ENCODE measurements at regions not wholly inside any gene's neighbourhood (a gene's known extent, or its start where the extent isn't known, plus 50 kb on each side); places are given as distances from the start of the nearest gene placed in this dataset.

GRCh38 chr1:192488058-192488457 lies 87.5 kb upstream of the RGS1 start:
- TF ChIP-seq CTCF (conservative IDR thresholded peaks at IDR 0.05 in 1 of 2, IDR thresholded peaks at IDR 0.05 in 1 of 2; ENCODE audit: extremely low read depth in 1 of 2, insufficient read depth in 1 of 2, low read depth in 1 of 2, low read length in 2 of 2) = peak; percentile 17 to 24
- TF ChIP-seq EZH2 (IDR thresholded peaks at IDR 0.05; ENCODE audit: borderline replicate concordance, low read length) = no peak

All from mammary epithelial cell (primary cell).